ENCODE measurements at regions not wholly inside any gene's neighbourhood (a gene's known extent, or its start where the extent isn't known, plus 50 kb on each side); places are given as distances from the start of the nearest gene placed in this dataset.

DNA sequence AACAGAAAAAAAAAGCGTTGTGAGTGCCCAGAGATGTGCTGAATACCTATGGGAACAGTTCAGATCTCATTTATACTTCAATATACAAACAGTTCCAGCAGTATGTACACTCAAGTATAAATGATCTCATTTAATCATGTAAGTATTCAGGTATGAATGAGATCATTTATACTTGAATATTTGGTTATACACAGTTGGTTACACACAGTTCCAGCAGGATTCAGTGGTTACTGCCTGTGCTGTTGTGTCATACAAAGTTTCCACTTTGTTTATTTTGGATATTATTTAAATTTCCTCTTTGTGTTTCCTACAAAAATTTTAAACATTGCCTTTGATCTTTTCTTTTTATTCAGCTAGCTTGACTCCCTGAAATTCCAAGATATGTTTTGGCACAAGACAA is 293.5 kb upstream of the SLC39A10 start:
- no peak overlapping the region for H4K5ac ChIP-seq (ENCODE audit: insufficient read length, low read depth, low read length)
- no peaks in the 10 kb centered on the region for H3K36me3 ChIP-seq (ENCODE audit: control insufficient read depth in 2 of 4, insufficient read depth in 4 of 4, low read length in 3 of 4)
- H2BK20ac ChIP-seq (ENCODE audit: low read length) = no peak overlapping the region
- no peak overlapping the region for H2BK120ac ChIP-seq (replicated peaks; ENCODE audit: low read depth, low read length)
- ChIA-PET POLR2A (ENCODE audit: partially characterized antibody) (no interaction called here), CTCF (ENCODE audit: partially characterized antibody) (interaction anchor here (0.5 kb wide), 1 partner anchor 632 kb away, joined by 3 read pairs; no protein-coding TSS in a partner anchor)
- H2BK15ac ChIP-seq (ENCODE audit: low read length) = no peak overlapping the region
- DNase-seq (ENCODE audit: low read depth in 1 of 2, low spot score in 2 of 2) (no peak), FAIRE-seq (no peak)
- H3K4me2 ChIP-seq (ENCODE audit: insufficient read depth in 1 of 2, low read depth in 2 of 2, low read length in 2 of 2) = no peak overlapping the region
- no peak overlapping the region for H3K4ac ChIP-seq (replicated peaks; ENCODE audit: insufficient read length, low read depth, low read length)
- no peak overlapping the region for H3K56ac ChIP-seq (replicated peaks; ENCODE audit: insufficient read length, low read depth, low read length)
- no peaks in the 10 kb centered on the region for H3K4me1 ChIP-seq (replicated peaks in 1 of 4; ENCODE audit: control insufficient read depth in 3 of 4, insufficient read depth in 4 of 4, low read length in 3 of 4)
- H3K4me3 ChIP-seq (ENCODE audit: extremely low read depth in 1 of 4, insufficient read depth in 2 of 4, low read depth in 3 of 4, low read length in 4 of 4) = no peak overlapping the region
- no peak overlapping the region for H2BK12ac ChIP-seq (ENCODE audit: low read depth, low read length)
- no peak overlapping the region for H3K18ac ChIP-seq (ENCODE audit: extremely low read depth, low read length)
- H4K20me1 ChIP-seq (replicated peaks in 1 of 2; ENCODE audit: control insufficient read depth in 1 of 2, insufficient read depth in 2 of 2, low read length in 2 of 2) = no peaks in the 10 kb centered on the region
- no peaks in the 10 kb centered on the region for H3K79me2 ChIP-seq (ENCODE audit: control insufficient read depth in 1 of 2, insufficient read depth in 2 of 2, low read length in 2 of 2)
- H3K14ac ChIP-seq (ENCODE audit: insufficient read length) = no peak overlapping the region
- no peaks in the 10 kb centered on the region for H3K79me1 ChIP-seq (ENCODE audit: low read depth, low read length)
- H2AFZ ChIP-seq (ENCODE audit: low read length) = no peak overlapping the region
- 80% methylated on average over 1 of the region's 1 CpG; no CpG with 5 or more reads in 1 of the 2 experiments for WGBS, 2 experiments (ENCODE audit: extremely low coverage in 1 of 2, insufficient coverage in 1 of 2, insufficient read length in 1 of 2, insufficient replicate concordance in 2 of 2, low coverage in 1 of 2, low lambda C conversion rate in 2 of 2, missing lambda C conversion rate in 1 of 2)
- H3K27me3 ChIP-seq (replicated peaks in 1 of 4; ENCODE audit: control insufficient read depth in 3 of 4, extremely low read depth in 1 of 4, insufficient read depth in 3 of 4, low read length in 3 of 4) = no peaks in the 10 kb centered on the region
- no peak overlapping the region for H3K27ac ChIP-seq (ENCODE audit: low read depth, low read length)
- no peak overlapping the region for H3K23ac ChIP-seq (ENCODE audit: insufficient read length)
- H3K9ac ChIP-seq (replicated peaks in 1 of 4; ENCODE audit: extremely low read depth in 1 of 4, low read depth in 3 of 4, low read length in 3 of 4) = no peak overlapping the region
- H4K91ac ChIP-seq (replicated peaks; ENCODE audit: insufficient read length, low read length) = no peak overlapping the region
- no peaks in the 10 kb centered on the region for H3K9me3 ChIP-seq (ENCODE audit: insufficient read depth in 2 of 2, low read depth in 1 of 2, low read length in 1 of 2)
- no peak overlapping the region for H2AK5ac ChIP-seq (ENCODE audit: low read depth, low read length)
- H3K23me2 ChIP-seq (ENCODE audit: low read depth, low read length) = no peaks in the 10 kb centered on the region
- no peak overlapping the region for H4K8ac ChIP-seq (ENCODE audit: extremely low read depth, insufficient read depth, low read length)
- no peak overlapping the region for H2BK5ac ChIP-seq (ENCODE audit: low read depth, low read length)
- TF ChIP-seq CEBPB (IDR thresholded peaks at IDR 0.05; ENCODE audit: low read depth, low read length) (no peak), SRF (IDR thresholded peaks at IDR 0.05; ENCODE audit: low read depth, low read length) (no peak), SIX5 (IDR thresholded peaks at IDR 0.05; ENCODE audit: low read depth, low read length) (no peak), BRCA1 (IDR thresholded peaks at IDR 0.05; ENCODE audit: low read depth, low read length) (no peak), POU5F1 (IDR thresholded peaks at IDR 0.05; ENCODE audit: low read depth, low read length) (no peak), RBBP5 (IDR thresholded peaks at IDR 0.05; ENCODE audit: borderline replicate concordance, low read depth, low read length) (no peak)
